H1 (cell line): ENCODE measurements at regions not wholly inside any gene's neighbourhood (a gene's known extent, or its start where the extent isn't known, plus 50 kb on each side); places are given as distances from the start of the nearest gene placed in this dataset.

ENCODE experiments used
- CTCF ChIA-PET: fragments of 300-600 bp; sonication (Branson Sonifier 250); formaldehyde crosslinking; loops from one replicate; lab custom pipeline; 2021; ENCODE audit not compliant: partially characterized antibody; lab: Charles Lee
- POLR2A ChIA-PET: fragments of 300-600 bp; sonication (Branson Sonifier 250); formaldehyde crosslinking; loops from one replicate; lab custom pipeline; 2021; ENCODE audit warnings: inconsistent platforms; ENCODE audit not compliant: partially characterized antibody; lab: Charles Lee
- DNase-seq, 2 experiments: peaks; one replicate each; pipeline versions ENCODE4 v3.0.0 to v3.0.0-alpha.2; 2010 to 2022; ENCODE audit warnings: low spot score in 2 of 2, low read depth in 1 of 2, mixed read lengths in 1 of 2
- FAIRE-seq: peaks from 2 replicates; lab custom pipeline; 2011; peaks lifted over from hg19 to GRCh38; lab: Jason Lieb, UNC
- H2AFZ ChIP-seq: 2 replicates; pipeline ENCODE4 v1.8.1; 2012; ENCODE audit warnings: low read length, inconsistent platforms
- H2AK5ac ChIP-seq: 2 replicates; pipeline ENCODE4 v1.6.1; 2013; ENCODE audit warnings: low read depth, low read length
- H2BK120ac ChIP-seq: replicated peaks from 2 replicates; pipeline ENCODE3; 2013; ENCODE audit warnings: low read depth, low read length, inconsistent platforms
- H2BK12ac ChIP-seq: 2 replicates; pipeline ENCODE4 v1.6.1; 2013; ENCODE audit warnings: low read depth, low read length
- H2BK15ac ChIP-seq: 2 replicates; pipeline ENCODE4 v1.6.1; 2013; ENCODE audit warnings: low read length
- H2BK20ac ChIP-seq: 2 replicates; pipeline ENCODE4 v1.6.1; 2013; ENCODE audit warnings: low read length
- H2BK5ac ChIP-seq: 2 replicates; pipeline ENCODE4 v1.6.1; 2013; ENCODE audit warnings: low read depth, low read length
- H3K14ac ChIP-seq: 2 replicates; pipeline ENCODE4 v1.6.1; 2013; ENCODE audit warnings: inconsistent platforms; ENCODE audit not compliant: insufficient read length
- H3K18ac ChIP-seq: 2 replicates; pipeline ENCODE4 v1.6.1; 2013; ENCODE audit warnings: low read length; ENCODE audit errors: extremely low read depth
- H3K23ac ChIP-seq: 2 replicates; pipeline ENCODE4 v1.6.1; 2013; ENCODE audit warnings: inconsistent platforms; ENCODE audit not compliant: insufficient read length
- H3K23me2 ChIP-seq: 2 replicates; pipeline ENCODE4 v1.6.1; 2013; ENCODE audit warnings: low read depth, low read length
- H3K27ac ChIP-seq: 2 replicates; pipeline ENCODE4 v1.6.1; 2011; ENCODE audit warnings: low read depth, low read length, inconsistent platforms
- H3K27me3 ChIP-seq, 4 experiments: replicated peaks in 1 of 4; 1 replicate in 1 of 4; 2 replicates in 3 of 4; pipeline versions ENCODE4 v1.6.1 to v1.8.1; 2011 to 2013; ENCODE audit warnings: low read length in 3 of 4, mild to moderate bottlenecking in 3 of 4, inconsistent platforms in 2 of 4, mixed read lengths in 2 of 4, moderate library complexity in 1 of 4; ENCODE audit not compliant: control insufficient read depth in 3 of 4, insufficient read depth in 3 of 4; ENCODE audit errors: extremely low read depth in 1 of 4
- H3K36me3 ChIP-seq, 4 experiments: 2 replicates each; pipeline versions ENCODE4 v1.6.1 to v1.8.1; 2011 to 2013; ENCODE audit warnings: mild to moderate bottlenecking in 4 of 4, low read length in 3 of 4, moderate library complexity in 2 of 4, control low read depth in 1 of 4, inconsistent platforms in 1 of 4; ENCODE audit not compliant: insufficient read depth in 4 of 4, control insufficient read depth in 2 of 4
- H3K4ac ChIP-seq: replicated peaks from 2 replicates; pipeline ENCODE3; 2013; ENCODE audit warnings: low read length, low read depth, mixed read lengths, inconsistent platforms; ENCODE audit not compliant: insufficient read length
- H3K4me1 ChIP-seq, 4 experiments: replicated peaks in 1 of 4; 1 replicate in 1 of 4; 2 replicates in 3 of 4; pipeline versions ENCODE4 v1.6.1 to v1.8.1; 2011 to 2013; ENCODE audit warnings: low read length in 3 of 4, inconsistent platforms in 2 of 4, mixed read lengths in 1 of 4; ENCODE audit not compliant: insufficient read depth in 4 of 4, control insufficient read depth in 3 of 4
- H3K4me2 ChIP-seq, 2 experiments: 2 replicates each; pipeline versions ENCODE4 v1.6.1 to v1.8.1; 2011 to 2013; ENCODE audit warnings: low read depth in 2 of 2, low read length in 2 of 2, control low read depth in 1 of 2, inconsistent platforms in 1 of 2, mild to moderate bottlenecking in 1 of 2; ENCODE audit not compliant: insufficient read depth in 1 of 2
- H3K4me3 ChIP-seq, 4 experiments: fragments of 200-600, 300-600 bp in 1 of 4; sonication (generic), shearing (Covaris generic), sonication (Bioruptor Twin) in 1 of 4; 2 replicates each; pipeline versions ENCODE4 v1.5.1 to v1.8.1; 2011 to 2016; ENCODE audit warnings: low read length in 4 of 4, low read depth in 3 of 4, control low read depth in 2 of 4, inconsistent platforms in 2 of 4, mild to moderate bottlenecking in 2 of 4, mixed read lengths in 1 of 4, moderate library complexity in 1 of 4; ENCODE audit not compliant: insufficient read depth in 2 of 4; ENCODE audit errors: extremely low read depth in 1 of 4
- H3K56ac ChIP-seq: replicated peaks from 2 replicates; pipeline ENCODE3; 2013; ENCODE audit warnings: low read depth, mild to moderate bottlenecking, mixed read lengths, low read length, inconsistent platforms; ENCODE audit not compliant: insufficient read length
- H3K79me1 ChIP-seq: 2 replicates; pipeline ENCODE4 v1.6.1; 2013; ENCODE audit warnings: low read depth, low read length, control low read depth
- H3K79me2 ChIP-seq, 2 experiments: 2 replicates each; pipeline versions ENCODE4 v1.6.1 to v1.8.1; 2012 to 2013; ENCODE audit warnings: low read length in 2 of 2, mild to moderate bottlenecking in 2 of 2, inconsistent platforms in 1 of 2; ENCODE audit not compliant: insufficient read depth in 2 of 2, control insufficient read depth in 1 of 2
- H3K9ac ChIP-seq, 4 experiments: replicated peaks in 1 of 4; 1 replicate in 1 of 4; 2 replicates in 3 of 4; pipeline versions ENCODE4 v1.6.1 to v1.8.1; 2011 to 2013; ENCODE audit warnings: low read depth in 3 of 4, low read length in 3 of 4, control low read depth in 2 of 4, mild to moderate bottlenecking in 2 of 4, moderate library complexity in 2 of 4, inconsistent platforms in 1 of 4; ENCODE audit errors: extremely low read depth in 1 of 4
- H3K9me3 ChIP-seq, 2 experiments: 2 replicates each; pipeline versions ENCODE4 v1.6.1 to v1.8.1; 2012 to 2013; ENCODE audit warnings: mild to moderate bottlenecking in 2 of 2, moderate library complexity in 2 of 2, control low read depth in 1 of 2, inconsistent platforms in 1 of 2, low read depth in 1 of 2, low read length in 1 of 2, mixed read lengths in 1 of 2; ENCODE audit not compliant: insufficient read depth in 2 of 2
- H4K20me1 ChIP-seq, 2 experiments: replicated peaks in 1 of 2; 2 replicates each; pipeline versions ENCODE3 to v1.8.1; 2011 to 2013; ENCODE audit warnings: inconsistent platforms in 2 of 2, low read length in 2 of 2, mild to moderate bottlenecking in 1 of 2; ENCODE audit not compliant: insufficient read depth in 2 of 2, control insufficient read depth in 1 of 2
- H4K5ac ChIP-seq: 2 replicates; pipeline ENCODE4 v1.6.1; 2013; ENCODE audit warnings: low read length, low read depth, mixed read lengths, inconsistent platforms; ENCODE audit not compliant: insufficient read length
- H4K8ac ChIP-seq: 2 replicates; pipeline ENCODE4 v1.8.0; 2013; ENCODE audit warnings: mild to moderate bottlenecking, moderate library complexity, low read length, inconsistent platforms; ENCODE audit not compliant: insufficient read depth; ENCODE audit errors: extremely low read depth
- H4K91ac ChIP-seq: replicated peaks from 2 replicates; pipeline ENCODE3; 2013; ENCODE audit warnings: low read length, mixed read lengths, inconsistent platforms; ENCODE audit not compliant: insufficient read length
- ATF2 ChIP-seq: IDR thresholded peaks from 2 replicates; pipeline ENCODE4 v1.6.1; 2012; ENCODE audit warnings: low read length, inconsistent platforms
- CBX8 ChIP-seq: fragments of 300-800, 300-1000 bp; sonication (generic); IDR thresholded peaks from 2 replicates; pipeline ENCODE4 v1.7.1; 2016; ENCODE audit warnings: low read depth, low read length, borderline replicate concordance
- RFX5 ChIP-seq: IDR thresholded peaks from 2 replicates; pipeline ENCODE4 v1.6.1; 2011; ENCODE audit warnings: low read depth, low read length, improper control_type of control experiment, borderline replicate concordance
- RXRA ChIP-seq: IDR thresholded peaks from 2 replicates; pipeline ENCODE4 v1.6.1; 2011; ENCODE audit warnings: low read depth, mild to moderate bottlenecking, low read length, moderate library complexity; ENCODE audit not compliant: insufficient read depth
- SUZ12 ChIP-seq: fragments of 200-600 bp; sonication (generic); IDR thresholded peaks from 2 replicates; pipeline ENCODE4 v1.6.1; 2012; ENCODE audit warnings: mild to moderate bottlenecking, inconsistent platforms, low read length, moderate library complexity, mixed read lengths
- WGBS, 2 experiments: shearing (Covaris generic) in 1 of 2; methylation state at CpG; one replicate each; pipeline versions ENCODE4 v1.1.6 to v1.1.7; 2013 to 2015; ENCODE audit warnings: low lambda C conversion rate in 2 of 2, mixed read lengths in 2 of 2, inconsistent platforms in 1 of 2, low coverage in 1 of 2, missing lambda C conversion rate in 1 of 2; ENCODE audit not compliant: insufficient replicate concordance in 2 of 2, insufficient coverage in 1 of 2, insufficient read length in 1 of 2; ENCODE audit errors: extremely low coverage in 1 of 2, missing lambda C conversion rate in 1 of 2; 5-methylcytosine and 5-hydroxymethylcytosine counted together

GRCh38 chr12:38391007-38391406 is 74.4 kb downstream of the ALG10B start:
- Histone ChIP-seq H2BK15ac (no peak overlapping the region), H3K27ac (no peak overlapping the region), H3K9me3 (0 out of 4 replicates have a peak, but pooled peaks cover 0 to 2% of the 10 kb centered on the region in 2 experiments), H2AFZ (no peak overlapping the region), H3K4me2 (no peak overlapping the region), H3K79me1 (no peaks in the 10 kb centered on the region), H3K18ac (no peak overlapping the region), H3K4ac (no peak overlapping the region), H4K8ac (no peak overlapping the region), H3K9ac (no peak overlapping the region), H4K20me1 (no peaks in the 10 kb centered on the region), H2BK5ac (no peak overlapping the region), H4K91ac (no peak overlapping the region), H2AK5ac (no peak overlapping the region), H3K36me3 (no peaks in the 10 kb centered on the region), H3K4me1 (no peaks in the 10 kb centered on the region), H3K27me3 (no peaks in the 10 kb centered on the region), H2BK20ac (no peak overlapping the region), H3K79me2 (no peaks in the 10 kb centered on the region), H3K23me2 (no peaks in the 10 kb centered on the region), H3K4me3 (no peak overlapping the region), H4K5ac (no peak overlapping the region), H3K56ac (no peak overlapping the region), H3K23ac (no peak overlapping the region), H2BK12ac (no peak overlapping the region), H3K14ac (no peak overlapping the region), H2BK120ac (no peak overlapping the region)
- POLR2A ChIA-PET = no interaction called here
- DNase-seq = no peak
- CTCF ChIA-PET = no interaction called here
- WGBS, 2 experiments = 84% methylated on average over 1 of the region's 1 CpG; no CpG with 5 or more reads in 1 of the 2 experiments
- no peak for FAIRE-seq
- TF ChIP-seq ATF2 = no peak
- no peak for TF ChIP-seq CBX8
- no peak for TF ChIP-seq SUZ12
- TF ChIP-seq RXRA = no peak
- no peak for TF ChIP-seq RFX5
